ENCODE measurements at regions not wholly inside any gene's neighbourhood (a gene's known extent, or its start where the extent isn't known, plus 50 kb on each side); places are given as distances from the start of the nearest gene placed in this dataset.

DNA sequence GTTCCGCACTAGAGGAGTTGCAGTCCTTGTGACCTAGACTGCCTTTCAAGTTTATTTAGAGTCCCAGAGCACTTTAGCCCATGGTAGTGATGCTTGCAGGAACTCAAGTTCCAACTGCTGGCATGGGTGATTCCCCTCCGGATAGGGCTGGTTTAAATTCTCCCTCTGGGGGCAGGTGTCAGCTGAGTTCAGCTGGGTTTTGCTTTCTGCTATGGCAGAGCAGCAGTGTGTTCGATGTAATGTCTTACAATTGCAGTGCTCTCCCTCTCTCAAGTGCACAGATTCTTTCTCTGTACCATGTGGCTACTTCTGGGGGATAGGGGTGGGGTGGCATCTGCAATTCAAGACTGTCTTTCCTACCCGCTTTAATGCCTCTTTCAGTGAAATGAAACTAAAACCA, 164.8 kb upstream of the ZIC3 start:
- TF ChIP-seq, protein P1, sequence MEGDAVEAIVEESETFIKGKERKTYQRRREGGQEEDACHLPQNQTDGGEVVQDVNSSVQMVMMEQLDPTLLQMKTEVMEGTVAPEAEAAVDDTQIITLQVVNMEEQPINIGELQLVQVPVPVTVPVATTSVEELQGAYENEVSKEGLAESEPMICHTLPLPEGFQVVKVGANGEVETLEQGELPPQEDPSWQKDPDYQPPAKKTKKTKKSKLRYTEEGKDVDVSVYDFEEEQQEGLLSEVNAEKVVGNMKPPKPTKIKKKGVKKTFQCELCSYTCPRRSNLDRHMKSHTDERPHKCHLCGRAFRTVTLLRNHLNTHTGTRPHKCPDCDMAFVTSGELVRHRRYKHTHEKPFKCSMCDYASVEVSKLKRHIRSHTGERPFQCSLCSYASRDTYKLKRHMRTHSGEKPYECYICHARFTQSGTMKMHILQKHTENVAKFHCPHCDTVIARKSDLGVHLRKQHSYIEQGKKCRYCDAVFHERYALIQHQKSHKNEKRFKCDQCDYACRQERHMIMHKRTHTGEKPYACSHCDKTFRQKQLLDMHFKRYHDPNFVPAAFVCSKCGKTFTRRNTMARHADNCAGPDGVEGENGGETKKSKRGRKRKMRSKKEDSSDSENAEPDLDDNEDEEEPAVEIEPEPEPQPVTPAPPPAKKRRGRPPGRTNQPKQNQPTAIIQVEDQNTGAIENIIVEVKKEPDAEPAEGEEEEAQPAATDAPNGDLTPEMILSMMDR (IDR thresholded peaks at IDR 0.05; ENCODE audit: borderline replicate concordance), result no peak
- Histone ChIP-seq H3K4me3 (no peak overlapping the region), H3K9me3 (replicated peaks) (no peaks in the 10 kb centered on the region), H3K4me1 (no peaks in the 10 kb centered on the region), H3K27me3 (ENCODE audit: low read depth) (no peaks in the 10 kb centered on the region), H3K27ac (replicated peaks) (no peak overlapping the region), H3K36me3 (no peaks in the 10 kb centered on the region)
- intact Hi-C loops (cut with micrococcal nuclease), result no loop called here
- no peak for DNase-seq

DNA sequence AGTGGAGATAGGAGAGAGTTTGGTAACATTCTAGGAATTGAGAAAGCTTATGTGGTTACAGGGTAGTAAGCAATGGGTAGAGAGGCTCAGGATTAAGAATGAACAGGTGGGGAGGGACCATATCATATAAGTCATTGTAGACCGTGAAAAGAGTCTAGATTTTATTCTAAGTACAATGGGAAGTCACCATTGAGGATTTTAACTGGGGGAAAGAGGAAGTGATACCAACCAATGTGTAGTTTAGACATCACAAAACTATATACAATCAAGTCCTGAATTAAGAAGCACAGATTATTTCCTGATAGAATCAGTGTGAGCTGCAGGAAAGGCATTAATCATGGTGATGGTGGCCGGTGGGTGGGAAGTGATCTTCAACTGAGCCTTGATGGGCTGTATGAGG, 178.3 kb upstream of the ZIC3 start:
- DNase-seq, result no peak
- Histone ChIP-seq H3K4me3 (no peak overlapping the region), H3K36me3 (no peaks in the 10 kb centered on the region), H3K4me1 (no peaks in the 10 kb centered on the region), H3K27ac (replicated peaks) (no peak overlapping the region), H3K27me3 (ENCODE audit: low read depth) (no peaks in the 10 kb centered on the region), H3K9me3 (replicated peaks) (no peaks in the 10 kb centered on the region)
- TF ChIP-seq, protein P1 (IDR thresholded peaks at IDR 0.05; ENCODE audit: borderline replicate concordance), result no peak
- intact Hi-C loops (cut with micrococcal nuclease), result no loop called here

DNA sequence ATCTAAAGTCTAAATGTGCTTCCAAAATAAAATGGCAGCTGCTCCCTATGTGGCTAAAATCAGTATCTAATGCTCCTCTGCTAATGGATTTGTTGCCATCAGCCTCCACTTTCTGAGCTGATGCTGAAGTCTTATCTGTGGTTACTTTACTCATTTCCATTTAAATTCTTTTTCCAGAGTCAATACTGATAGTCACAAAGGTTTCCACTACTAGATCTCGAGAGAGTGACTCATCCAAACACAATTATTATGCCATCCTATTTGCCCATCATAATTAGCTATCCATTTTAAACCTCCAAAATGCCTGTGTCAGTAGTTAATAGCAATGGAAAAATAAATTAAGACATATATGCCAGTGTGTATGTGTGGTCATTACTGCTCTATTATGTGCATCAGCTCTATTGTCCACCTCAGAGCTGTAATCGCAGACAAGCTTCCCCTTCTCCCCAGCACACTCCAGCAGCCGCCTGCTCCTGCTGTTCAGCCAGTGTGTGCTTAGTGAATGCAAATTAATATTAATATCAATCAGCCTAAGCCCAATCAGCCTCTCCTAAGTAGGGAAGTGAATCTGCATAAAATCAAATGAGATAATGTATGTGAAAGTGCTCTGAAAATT, 199.8 kb upstream of the ZIC3 start:
- H3K9me3 ChIP-seq (replicated peaks), result no peaks in the 10 kb centered on the region
- H3K4me3 ChIP-seq, result no peak overlapping the region
- intact Hi-C loops (cut with micrococcal nuclease), result no loop called here
- H3K27me3 ChIP-seq (ENCODE audit: low read depth), result no peaks in the 10 kb centered on the region
- H3K36me3 ChIP-seq, result no peaks in the 10 kb centered on the region
- H3K27ac ChIP-seq (replicated peaks), result no peak overlapping the region
- H3K4me1 ChIP-seq, result no peaks in the 10 kb centered on the region
- no peak for DNase-seq
- TF ChIP-seq, protein P1 (IDR thresholded peaks at IDR 0.05; ENCODE audit: borderline replicate concordance), result no peak

DNA sequence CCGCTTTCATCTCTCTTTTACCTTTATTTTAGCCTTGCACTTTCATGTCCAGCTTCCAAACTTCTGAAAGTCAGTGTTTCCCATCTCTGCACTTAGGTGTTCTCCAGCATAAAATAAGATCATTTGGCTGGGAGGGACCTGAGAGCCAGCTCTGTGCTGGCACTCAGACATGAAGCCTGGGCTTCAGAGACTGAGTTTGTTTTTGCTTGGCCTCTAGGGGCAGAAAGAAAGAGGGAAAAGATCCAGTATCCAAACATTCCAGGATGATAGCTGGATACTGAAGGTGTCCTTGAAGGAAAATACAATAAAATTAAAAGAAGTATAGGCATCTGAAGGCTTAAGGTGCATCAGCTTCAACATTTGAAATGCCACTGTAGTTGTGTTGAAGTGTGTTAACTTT, 202.4 kb upstream of the ZIC3 start:
- Histone ChIP-seq H3K27me3 (ENCODE audit: low read depth) (no peaks in the 10 kb centered on the region), H3K4me3 (no peak overlapping the region), H3K36me3 (no peaks in the 10 kb centered on the region), H3K27ac (replicated peaks) (no peak overlapping the region), H3K4me1 (no peaks in the 10 kb centered on the region), H3K9me3 (replicated peaks) (no peaks in the 10 kb centered on the region)
- intact Hi-C loops (cut with micrococcal nuclease), result no loop called here
- TF ChIP-seq, protein P1 (IDR thresholded peaks at IDR 0.05; ENCODE audit: borderline replicate concordance), result no peak
- no peak for DNase-seq

DNA sequence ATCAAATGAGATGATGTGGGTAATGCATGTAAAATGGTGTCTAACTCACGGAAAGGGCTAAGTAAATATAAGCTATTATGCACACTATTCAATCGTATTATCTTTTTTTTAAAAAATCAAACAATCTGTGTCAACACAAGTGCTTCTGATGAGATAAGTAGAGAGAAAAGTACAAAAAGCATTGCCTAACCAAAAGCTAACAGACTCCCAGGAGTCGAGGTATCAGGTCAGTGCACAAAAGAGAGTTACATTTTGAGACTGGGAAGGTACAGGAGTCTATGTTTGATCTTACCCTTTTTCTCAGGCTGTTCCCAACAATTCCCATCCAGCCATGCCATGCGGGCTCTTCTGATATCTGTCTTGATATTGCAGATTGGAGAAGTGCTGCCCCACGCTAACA, 203.3 kb upstream of the ZIC3 start:
- no peaks in the 10 kb centered on the region for H3K9me3 ChIP-seq (replicated peaks)
- H3K36me3 ChIP-seq, result no peaks in the 10 kb centered on the region
- no peak for DNase-seq
- TF ChIP-seq, protein P1 (IDR thresholded peaks at IDR 0.05; ENCODE audit: borderline replicate concordance), result no peak
- no peak overlapping the region for H3K27ac ChIP-seq (replicated peaks)
- intact Hi-C loops (cut with micrococcal nuclease), result no loop called here
- H3K4me3 ChIP-seq, result no peak overlapping the region
- H3K4me1 ChIP-seq, result no peaks in the 10 kb centered on the region
- no peaks in the 10 kb centered on the region for H3K27me3 ChIP-seq (ENCODE audit: low read depth)

Data from left ventricle myocardium inferior (tissue), 1 donor.